Dendritic cell treated with granulocyte-macrophage colony-stimulating factor and Interleukin-4, amounts not matched to agents 40 ng/mL and 50 ng/mL, for 4 days (primary cell): ENCODE measurements at regions not wholly inside any gene's neighbourhood (a gene's known extent, or its start where the extent isn't known, plus 50 kb on each side); places are given as distances from the start of the nearest gene placed in this dataset.
"Not testable (repeated sequence)": the region's sequence is repeated elsewhere in the genome, so short reads cannot be mapped to it uniquely, and the experiment has no call there.

Experiments
- H3K27ac Mint-ChIP-seq: one replicate; pipeline ENCODE4 v1.8.0; 2022; ENCODE audit warnings: mild to moderate bottlenecking, mixed read lengths
- H3K27me3 Mint-ChIP-seq: one replicate; pipeline ENCODE4 v1.8.0; 2022; ENCODE audit warnings: mild to moderate bottlenecking, mixed read lengths
- H3K36me3 Mint-ChIP-seq: one replicate; pipeline ENCODE4 v1.8.0; 2022; ENCODE audit warnings: low read depth, mixed read lengths
- H3K4me1 Mint-ChIP-seq: one replicate; pipeline ENCODE4 v1.8.0; 2022; ENCODE audit warnings: low read depth, mixed read lengths
- H3K4me3 Mint-ChIP-seq: one replicate; pipeline ENCODE4 v1.8.0; 2022; ENCODE audit warnings: mild to moderate bottlenecking, moderate library complexity, mixed read lengths
- H3K9me3 Mint-ChIP-seq: one replicate; pipeline ENCODE4 v1.8.0; 2022; ENCODE audit warnings: mixed read lengths
- intact Hi-C: fragments of 100-400 bp; cut with micrococcal nuclease; formaldehyde crosslinking; loops from one replicate; pipeline ENCODE4 v1.15.0; 2022

DNA sequence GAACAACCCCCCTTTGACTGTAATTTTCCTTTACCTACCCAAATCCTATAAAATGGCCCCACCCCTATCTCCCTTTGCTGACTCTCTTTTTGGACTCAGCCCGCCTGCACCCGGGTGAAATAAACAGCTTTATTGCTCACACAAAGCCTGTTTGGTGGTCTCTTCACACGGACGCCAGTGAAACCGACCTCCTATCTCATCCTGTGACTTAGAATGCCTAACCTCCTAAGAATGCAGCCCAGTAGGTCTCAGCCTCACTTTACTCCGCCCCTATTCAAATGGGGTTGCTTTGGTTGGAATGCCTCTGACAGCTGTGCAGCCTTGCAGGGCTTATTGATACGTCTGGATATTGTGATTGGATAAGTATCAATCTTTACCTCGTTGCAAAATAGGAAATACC is 243.8 kb upstream of the PROK2 start:
- Mint-ChIP-seq H3K27me3 (peaks cover 13% of the 10 kb centered on the region), H3K4me1 (peaks cover 35% of the 10 kb centered on the region)
- H3K9me3 Mint-ChIP-seq, H3K36me3 Mint-ChIP-seq, H3K4me3 Mint-ChIP-seq, H3K27ac Mint-ChIP-seq, intact Hi-C loops: not testable (repeated sequence)

DNA sequence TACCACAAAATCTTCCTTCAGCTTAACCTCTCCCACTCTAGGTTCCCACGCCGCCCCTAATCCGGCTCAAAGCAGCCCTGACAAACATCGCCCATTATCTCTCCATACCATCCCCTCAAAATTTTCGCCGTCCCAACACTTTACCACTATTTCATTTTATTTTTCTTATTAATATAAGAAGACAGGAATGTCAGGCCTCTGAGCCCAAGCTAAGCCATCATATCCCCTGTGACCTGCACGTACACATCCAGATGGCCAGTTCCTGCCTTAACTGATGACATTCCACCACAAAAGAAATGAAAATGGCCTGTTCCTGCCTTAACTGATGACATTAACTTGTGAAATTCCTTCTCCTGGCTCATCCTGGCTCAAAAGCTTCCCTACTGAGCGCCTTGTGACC is 243.4 kb upstream of the PROK2 start:
- H3K9me3 Mint-ChIP-seq, intact Hi-C loops, H3K36me3 Mint-ChIP-seq, H3K4me3 Mint-ChIP-seq, H3K27ac Mint-ChIP-seq: not testable (repeated sequence)
- Mint-ChIP-seq H3K27me3 (peaks cover 17% of the 10 kb centered on the region), H3K4me1 (peaks cover 31% of the 10 kb centered on the region)

- H3K36me3 Mint-ChIP-seq, H3K9me3 Mint-ChIP-seq, H3K27ac Mint-ChIP-seq, intact Hi-C loops, H3K4me3 Mint-ChIP-seq: not testable (repeated sequence)
- peaks cover 17% of the 10 kb centered on the region for H3K27me3 Mint-ChIP-seq
- H3K4me1 Mint-ChIP-seq = peaks cover 25% of the 10 kb centered on the region
These were observed 242.8 kb upstream of the PROK2 start for GRCh38 chr3:72027728-72028127.

GRCh38 chr3:72022027-72022426 is 237.1 kb upstream of the PROK2 start:
- no peak overlapping the region for H3K27ac Mint-ChIP-seq
- H3K36me3 Mint-ChIP-seq = no peaks in the 10 kb centered on the region
- peaks cover 21% of the 10 kb centered on the region for H3K27me3 Mint-ChIP-seq
- H3K9me3 Mint-ChIP-seq = no peaks in the 10 kb centered on the region
- peaks cover 16% of the 10 kb centered on the region for H3K4me1 Mint-ChIP-seq
- intact Hi-C loops = no loop called here
- no peak overlapping the region for H3K4me3 Mint-ChIP-seq

- Mint-ChIP-seq H3K4me3 (no peak overlapping the region), H3K27me3 (peaks cover 21% of the 10 kb centered on the region), H3K9me3 (no peaks in the 10 kb centered on the region), H3K4me1 (peaks cover 17% of the 10 kb centered on the region), H3K27ac (no peak overlapping the region), H3K36me3 (no peaks in the 10 kb centered on the region)
- intact Hi-C loops = no loop called here
These were observed 236.6 kb upstream of the PROK2 start for GRCh38 chr3:72021531-72021930.

GRCh38 chr3:72018343-72018984 is 233.5 kb upstream of the PROK2 start:
- intact Hi-C loops = no loop called here
- Mint-ChIP-seq H3K4me1 (peaks cover 37% of the 10 kb centered on the region), H3K27ac (no peak overlapping the region), H3K4me3 (no peak overlapping the region), H3K36me3 (no peaks in the 10 kb centered on the region), H3K27me3 (peaks cover 14% of the 10 kb centered on the region), H3K9me3 (no peaks in the 10 kb centered on the region)

DNA sequence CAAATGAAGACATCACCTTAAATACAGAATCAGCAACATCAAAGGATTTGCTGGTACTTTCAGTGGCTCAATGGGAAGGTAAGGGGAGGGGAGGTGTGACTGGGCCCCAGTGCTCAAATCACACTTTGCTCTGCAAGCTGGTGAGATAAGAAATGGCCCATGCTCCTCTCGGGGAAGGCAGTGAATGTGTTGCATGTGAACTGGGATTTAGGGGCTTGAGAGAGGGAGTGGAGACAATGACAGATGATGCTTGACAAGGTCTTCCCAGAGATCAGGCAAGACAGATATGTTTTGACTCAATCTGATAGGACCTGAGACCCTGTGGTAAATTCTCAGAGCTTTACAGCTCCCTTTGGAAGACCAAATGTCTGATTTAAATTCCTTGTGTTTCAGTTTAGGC is 233.0 kb upstream of the PROK2 start:
- H3K4me3 Mint-ChIP-seq = no peak overlapping the region
- H3K36me3 Mint-ChIP-seq = no peaks in the 10 kb centered on the region
- peaks cover 42% of the 10 kb centered on the region for H3K4me1 Mint-ChIP-seq
- no peak overlapping the region for H3K27ac Mint-ChIP-seq
- intact Hi-C loops = no loop called here
- H3K27me3 Mint-ChIP-seq = peaks cover 13% of the 10 kb centered on the region
- H3K9me3 Mint-ChIP-seq = no peaks in the 10 kb centered on the region

- no peak overlapping the region for H3K27ac Mint-ChIP-seq
- no peaks in the 10 kb centered on the region for H3K9me3 Mint-ChIP-seq
- intact Hi-C loops = no loop called here
- peaks cover 45% of the 10 kb centered on the region for H3K4me1 Mint-ChIP-seq
- no peaks in the 10 kb centered on the region for H3K36me3 Mint-ChIP-seq
- no peak overlapping the region for H3K4me3 Mint-ChIP-seq
- peaks cover 13% of the 10 kb centered on the region for H3K27me3 Mint-ChIP-seq
These were observed 232.4 kb upstream of the PROK2 start for GRCh38 chr3:72017311-72017710.

DNA sequence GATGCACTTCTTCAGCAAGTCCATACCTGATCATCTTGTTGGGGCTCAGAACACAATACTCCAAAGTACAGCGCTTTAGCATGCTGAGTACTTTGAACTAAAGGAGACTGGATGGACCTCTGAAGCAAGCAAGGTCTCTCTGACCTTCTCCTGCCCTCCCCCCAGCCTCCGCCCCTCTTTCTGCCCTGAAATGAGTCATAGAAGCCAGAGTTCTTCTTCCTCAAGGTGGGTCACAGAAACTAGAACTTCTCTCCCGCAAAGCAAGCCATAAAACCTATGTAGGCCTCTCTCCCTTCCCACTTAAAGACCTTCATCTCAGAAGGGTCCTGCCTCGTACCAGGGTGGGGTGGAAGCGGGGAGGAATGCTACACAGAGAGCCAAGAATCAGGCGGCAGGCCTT is 230.5 kb upstream of the PROK2 start:
- peaks cover 59% of the 10 kb centered on the region for H3K4me1 Mint-ChIP-seq
- H3K9me3 Mint-ChIP-seq = no peaks in the 10 kb centered on the region
- H3K27ac Mint-ChIP-seq = no peak overlapping the region
- peaks cover 13% of the 10 kb centered on the region for H3K27me3 Mint-ChIP-seq
- H3K36me3 Mint-ChIP-seq = no peaks in the 10 kb centered on the region
- H3K4me3 Mint-ChIP-seq = no peak overlapping the region
- intact Hi-C loops = no loop called here

GRCh38 chr3:72013084-72013483 is 228.1 kb upstream of the PROK2 start:
- H3K4me1 Mint-ChIP-seq = peaks cover 73% of the 10 kb centered on the region
- H3K27ac Mint-ChIP-seq = no peak overlapping the region
- H3K36me3 Mint-ChIP-seq = no peaks in the 10 kb centered on the region
- H3K4me3 Mint-ChIP-seq = no peak overlapping the region
- intact Hi-C loops = no loop called here
- H3K27me3 Mint-ChIP-seq = peaks cover 12% of the 10 kb centered on the region
- H3K9me3 Mint-ChIP-seq = no peaks in the 10 kb centered on the region

GRCh38 chr3:72012363-72012762 is 227.4 kb upstream of the PROK2 start:
- Mint-ChIP-seq H3K27me3 (peaks cover 12% of the 10 kb centered on the region), H3K27ac (no peak overlapping the region), H3K36me3 (no peaks in the 10 kb centered on the region), H3K9me3 (no peaks in the 10 kb centered on the region), H3K4me1 (peaks cover 74% of the 10 kb centered on the region), H3K4me3 (no peak overlapping the region)
- intact Hi-C loops = no loop called here

GRCh38 chr3:72011485-72011884 is 226.5 kb upstream of the PROK2 start:
- Mint-ChIP-seq H3K9me3 (no peaks in the 10 kb centered on the region), H3K27ac (peak overlapping the region; percentile 33), H3K36me3 (no peaks in the 10 kb centered on the region), H3K4me1 (peaks cover 78% of the 10 kb centered on the region), H3K27me3 (peaks cover 12% of the 10 kb centered on the region), H3K4me3 (no peak overlapping the region)
- intact Hi-C loops = no loop called here

GRCh38 chr3:72009851-72010443 is 225.0 kb upstream of the PROK2 start:
- Mint-ChIP-seq H3K9me3 (no peaks in the 10 kb centered on the region), H3K4me3 (no peak overlapping the region), H3K4me1 (peaks cover 72% of the 10 kb centered on the region), H3K27ac (peak overlapping the region; percentile 71), H3K27me3 (peaks cover 15% of the 10 kb centered on the region), H3K36me3 (no peaks in the 10 kb centered on the region)
- intact Hi-C loops = no loop called here

DNA sequence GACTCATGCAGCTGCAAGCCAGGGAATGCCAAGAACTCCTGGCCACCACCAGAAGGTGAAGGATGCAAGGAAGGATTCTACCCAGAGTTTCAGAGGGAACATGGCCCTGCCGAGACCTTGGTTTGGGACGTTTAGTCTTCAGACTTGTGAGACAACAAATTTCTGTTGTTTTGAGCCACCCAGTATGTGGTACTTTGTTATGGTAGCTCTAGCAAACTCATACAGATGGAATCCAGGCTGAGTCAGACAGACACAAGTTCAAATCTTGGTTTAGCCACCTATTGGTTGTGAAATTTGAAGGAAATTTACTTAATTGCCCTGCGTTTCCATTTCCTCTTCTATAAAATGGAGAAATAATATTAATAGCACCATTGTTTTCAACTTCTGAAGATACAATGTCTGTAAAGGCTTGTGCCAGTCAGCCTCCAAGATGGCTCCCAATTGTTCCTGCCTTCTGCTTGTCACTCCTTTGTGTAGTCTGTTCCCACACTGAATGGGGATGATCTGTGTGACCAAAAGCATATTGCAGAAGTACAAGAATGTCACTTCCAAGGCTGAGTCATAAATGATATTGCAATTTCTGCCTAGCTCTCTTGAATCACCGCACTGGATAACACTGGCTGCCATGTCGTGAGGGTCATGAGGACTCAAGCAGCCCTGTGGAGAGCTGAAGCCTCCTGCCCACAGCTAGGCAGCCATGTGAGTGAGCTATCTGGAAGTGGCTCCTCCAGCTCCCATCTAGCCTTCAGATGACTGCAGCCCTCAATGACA is 223.5 kb upstream of the PROK2 start:
- H3K27me3 Mint-ChIP-seq = peaks cover 10% of the 10 kb centered on the region
- H3K27ac Mint-ChIP-seq = peak overlapping the region; percentile 71
- no peaks in the 10 kb centered on the region for H3K36me3 Mint-ChIP-seq
- no peak overlapping the region for H3K4me3 Mint-ChIP-seq
- H3K4me1 Mint-ChIP-seq = peaks cover 79% of the 10 kb centered on the region
- H3K9me3 Mint-ChIP-seq = no peaks in the 10 kb centered on the region
- intact Hi-C loops = no loop called here
